Suprapubic skin (tissue), 4 donors: ENCODE measurements at regions not wholly inside any gene's neighbourhood (a gene's known extent, or its start where the extent isn't known, plus 50 kb on each side); places are given as distances from the start of the nearest gene placed in this dataset.

Experiments
- CTCF ChIP-seq, 2 donors: fragments of 200-600 bp in 1 of 2; fragments of 450-650 bp in 1 of 2; sonication (generic) in 1 of 2; IDR thresholded peaks; one replicate each; pipeline ENCODE4 v1.5.1; 2016 to 2019; ENCODE audit warnings: antibody characterized with exemption in 2 of 2, mild to moderate bottlenecking in 1 of 2, moderate library complexity in 1 of 2
- POLR2A ChIP-seq, 2 donors: fragments of 450-650 bp; IDR thresholded peaks; one replicate each; pipeline ENCODE4 v1.6.1; 2017; ENCODE audit warnings: antibody characterized with exemption in 2 of 2, mild to moderate bottlenecking in 2 of 2, moderate library complexity in 2 of 2
- POLR2AphosphoS5 ChIP-seq, 3 donors: sonication (generic); formaldehyde crosslinking; IDR thresholded peaks; one replicate each; pipeline ENCODE4 v1.6.1; 2017; ENCODE audit warnings: antibody characterized with exemption in 3 of 3

GRCh38 chr3:103949693-103950092 is 1417.0 kb upstream of the ALCAM start:
- TF ChIP-seq POLR2AphosphoS5 (IDR thresholded peaks at IDR 0.05), result no peak
- no peak for TF ChIP-seq CTCF (IDR thresholded peaks at IDR 0.05)
- no peak for TF ChIP-seq POLR2A (IDR thresholded peaks at IDR 0.05)
